22Rv1 (cell line): ENCODE measurements at regions not wholly inside any gene's neighbourhood (a gene's known extent, or its start where the extent isn't known, plus 50 kb on each side); places are given as distances from the start of the nearest gene placed in this dataset.

Source experiments
- CTCF ChIP-seq: fragments of 450-650 bp; IDR thresholded peaks from 2 replicates; pipeline ENCODE4 v1.5.1; 2017; ENCODE audit warnings: mild to moderate bottlenecking
- ZFX ChIP-seq: fragments of 450-650 bp; IDR thresholded peaks from 2 replicates; pipeline ENCODE4 v1.6.1; 2017; ENCODE audit warnings: antibody characterized with exemption, borderline replicate concordance

DNA sequence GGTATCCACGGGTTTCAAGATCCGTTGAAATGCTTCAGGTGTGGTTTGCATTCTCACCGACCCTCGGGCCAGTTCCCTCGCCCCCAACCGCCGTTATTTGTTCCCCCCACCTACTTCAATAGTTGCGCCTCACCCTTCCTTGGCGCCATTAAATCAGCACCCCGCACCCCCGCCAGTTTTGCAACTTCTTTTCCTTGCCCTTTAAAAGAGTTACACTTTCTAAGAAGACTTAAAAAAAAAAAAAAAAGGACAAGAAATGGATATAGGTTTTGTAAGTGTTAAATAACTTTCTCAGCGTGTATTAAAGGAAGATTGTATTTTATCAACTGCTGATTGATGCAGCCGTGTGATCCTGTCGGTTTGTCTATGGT lies 87.2 kb downstream of the NR2F2 start:
- TF ChIP-seq CTCF, result no peak
- no peak for TF ChIP-seq ZFX
